ENCODE measurements at regions not wholly inside any gene's neighbourhood (a gene's known extent, or its start where the extent isn't known, plus 50 kb on each side); places are given as distances from the start of the nearest gene placed in this dataset.

GRCh38 chr4:96691521-96691920, 851.6 kb downstream of the PDHA2 start:
- no TSS peak for BruUV-seq (replicated peaks)
- TF ChIP-seq CTCF (IDR thresholded peaks at IDR 0.05; ENCODE audit: unreplicated experiment): no peak
- intact Hi-C loops (cut with micrococcal nuclease; ENCODE audit: unreplicated experiment): no loop called here

GRCh38 chr4:96698831-96699230, 858.9 kb downstream of the PDHA2 start:
- no peaks in the 10 kb centered on the region for H3K27me3 Mint-ChIP-seq (ENCODE audit: unreplicated experiment)
- intact Hi-C loops (cut with micrococcal nuclease; ENCODE audit: unreplicated experiment): no loop called here
- TF ChIP-seq CTCF (IDR thresholded peaks at IDR 0.05; ENCODE audit: unreplicated experiment): no peak
- BruUV-seq (replicated peaks): no TSS peak
- H3K27ac Mint-ChIP-seq (ENCODE audit: unreplicated experiment): no peak overlapping the region
- no peak overlapping the region for H3K4me3 Mint-ChIP-seq (ENCODE audit: low read depth, unreplicated experiment)
- peaks cover 1% of the 10 kb centered on the region for H3K4me1 Mint-ChIP-seq (ENCODE audit: low read depth, unreplicated experiment)
- H3K9me3 Mint-ChIP-seq (ENCODE audit: low read depth, unreplicated experiment): no peaks in the 10 kb centered on the region
- CTCF ChIA-PET: no interaction called here
- no peaks in the 10 kb centered on the region for H3K36me3 Mint-ChIP-seq (ENCODE audit: insufficient read depth, unreplicated experiment)
- DNase-seq: no peak

More at GRCh38 chr4:96691521-96691920, 851.6 kb downstream of the PDHA2 start:
- peaks cover 12% of the 10 kb centered on the region for H3K4me1 Mint-ChIP-seq (ENCODE audit: low read depth, unreplicated experiment)
- no peak for DNase-seq
- CTCF ChIA-PET: no interaction called here
- H3K27me3 Mint-ChIP-seq (ENCODE audit: unreplicated experiment): no peaks in the 10 kb centered on the region
- H3K9me3 Mint-ChIP-seq (ENCODE audit: low read depth, unreplicated experiment): peaks cover 3% of the 10 kb centered on the region
- no peak overlapping the region for H3K4me3 Mint-ChIP-seq (ENCODE audit: low read depth, unreplicated experiment)
- H3K27ac Mint-ChIP-seq (ENCODE audit: unreplicated experiment): no peak overlapping the region
- H3K36me3 Mint-ChIP-seq (ENCODE audit: insufficient read depth, unreplicated experiment): no peaks in the 10 kb centered on the region

DNA sequence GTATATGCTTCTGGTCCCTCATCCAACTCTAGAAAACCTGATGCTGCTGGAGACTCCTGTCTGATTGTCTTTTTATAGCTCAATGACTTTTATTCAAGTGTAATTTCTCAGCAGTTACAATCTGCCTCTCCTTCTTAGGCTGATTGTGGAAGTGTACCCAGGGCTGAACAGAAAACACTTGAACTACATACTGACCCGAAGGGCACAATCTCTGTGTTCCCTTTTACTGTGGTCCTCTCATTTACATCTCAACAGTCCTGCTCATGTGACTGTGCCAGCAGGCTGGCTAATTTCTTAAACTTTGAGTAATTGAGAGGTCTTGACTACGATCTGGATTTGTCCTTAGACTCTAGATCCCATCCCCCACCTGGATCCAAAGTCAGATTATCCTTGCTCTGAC, 863.4 kb downstream of the PDHA2 start:
- H3K36me3 Mint-ChIP-seq (ENCODE audit: insufficient read depth, unreplicated experiment): no peaks in the 10 kb centered on the region
- CTCF ChIA-PET: no interaction called here
- BruUV-seq (replicated peaks): no TSS peak
- no peak for TF ChIP-seq CTCF (IDR thresholded peaks at IDR 0.05; ENCODE audit: unreplicated experiment)
- no peaks in the 10 kb centered on the region for H3K27me3 Mint-ChIP-seq (ENCODE audit: unreplicated experiment)
- no peaks in the 10 kb centered on the region for H3K4me1 Mint-ChIP-seq (ENCODE audit: low read depth, unreplicated experiment)
- no peak overlapping the region for H3K27ac Mint-ChIP-seq (ENCODE audit: unreplicated experiment)
- intact Hi-C loops (cut with micrococcal nuclease; ENCODE audit: unreplicated experiment): no loop called here
- H3K9me3 Mint-ChIP-seq (ENCODE audit: low read depth, unreplicated experiment): no peaks in the 10 kb centered on the region
- H3K4me3 Mint-ChIP-seq (ENCODE audit: low read depth, unreplicated experiment): no peak overlapping the region
- DNase-seq: no peak

- Mint-ChIP-seq H3K36me3 (ENCODE audit: insufficient read depth, unreplicated experiment) (no peaks in the 10 kb centered on the region), H3K27ac (ENCODE audit: unreplicated experiment) (no peak overlapping the region), H3K4me3 (ENCODE audit: low read depth, unreplicated experiment) (no peak overlapping the region), H3K4me1 (ENCODE audit: low read depth, unreplicated experiment) (no peaks in the 10 kb centered on the region), H3K27me3 (ENCODE audit: unreplicated experiment) (no peaks in the 10 kb centered on the region), H3K9me3 (ENCODE audit: low read depth, unreplicated experiment) (no peaks in the 10 kb centered on the region)
- no peak for TF ChIP-seq CTCF (IDR thresholded peaks at IDR 0.05; ENCODE audit: unreplicated experiment)
- no peak for DNase-seq
- intact Hi-C loops (cut with micrococcal nuclease; ENCODE audit: unreplicated experiment): no loop called here
- BruUV-seq (replicated peaks): no TSS peak
- CTCF ChIA-PET: no interaction called here
These were observed 868.9 kb downstream of the PDHA2 start for GRCh38 chr4:96708766-96709165.
